Loucy (cell line): ENCODE measurements at regions not wholly inside any gene's neighbourhood (a gene's known extent, or its start where the extent isn't known, plus 50 kb on each side); places are given as distances from the start of the nearest gene placed in this dataset.

Source experiments
- H2AFZ ChIP-seq: fragments of 200-600 bp; sonication (generic); 2 replicates; pipeline ENCODE4 v1.6.0; 2016; ENCODE audit warnings: antibody characterized with exemption, mild to moderate bottlenecking, low read length, moderate library complexity
- H3F3A ChIP-seq: fragments of 200-600 bp; 2 replicates; pipeline ENCODE4 v1.6.0; 2016; ENCODE audit warnings: antibody characterized with exemption, low read depth, mild to moderate bottlenecking
- H3K27me3 ChIP-seq: fragments of 200-600 bp; sonication (generic); 2 replicates; pipeline ENCODE4 v1.6.1; 2014; ENCODE audit warnings: low read length, mild to moderate bottlenecking; ENCODE audit not compliant: insufficient read depth, poor library complexity, severe bottlenecking
- H3K36me3 ChIP-seq: fragments of 200-600 bp; sonication (generic); 2 replicates; pipeline ENCODE4 v1.6.1; 2016; ENCODE audit warnings: low read length; ENCODE audit not compliant: insufficient read depth
- H3K4me1 ChIP-seq: fragments of 200-600 bp; sonication (generic); 2 replicates; pipeline ENCODE4 v1.5.1; 2014; ENCODE audit warnings: low read length, mild to moderate bottlenecking; ENCODE audit not compliant: insufficient read depth, poor library complexity, severe bottlenecking
- H3K4me2 ChIP-seq: fragments of 200-600 bp; sonication (generic); 2 replicates; pipeline ENCODE4 v1.6.0; 2014; ENCODE audit warnings: antibody characterized with exemption, low read length, low read depth, mild to moderate bottlenecking; ENCODE audit not compliant: poor library complexity, severe bottlenecking
- H3K4me3 ChIP-seq: fragments of 200-600 bp; sonication (generic); 2 replicates; pipeline ENCODE4 v1.5.1; 2014; ENCODE audit warnings: low read length, mild to moderate bottlenecking, mixed read lengths; ENCODE audit not compliant: poor library complexity, severe bottlenecking
- H3K79me2 ChIP-seq: fragments of 200-600 bp; sonication (generic); 2 replicates; pipeline ENCODE4 v1.6.1; 2014; ENCODE audit warnings: low read length; ENCODE audit not compliant: insufficient read depth
- H3K9ac ChIP-seq: fragments of 200-600 bp; sonication (generic); 2 replicates; pipeline ENCODE4 v1.6.0; 2014; ENCODE audit warnings: mild to moderate bottlenecking, low read depth, low read length, moderate library complexity; ENCODE audit not compliant: poor library complexity, severe bottlenecking
- H3K9me2 ChIP-seq: fragments of 200-600 bp; sonication (generic); replicated peaks from 2 replicates; pipeline ENCODE4 v1.6.1; 2016; ENCODE audit warnings: low read depth, low read length, mixed read lengths
- H3K9me3 ChIP-seq: fragments of 200-600 bp; sonication (generic); 2 replicates; pipeline ENCODE4 v1.6.1; 2014; ENCODE audit warnings: mild to moderate bottlenecking, antibody characterized with exemption, low read length, low read depth; ENCODE audit not compliant: insufficient read depth
- H4K20me1 ChIP-seq: fragments of 200-600 bp; sonication (generic); 2 replicates; pipeline ENCODE4 v1.6.0; 2014; ENCODE audit warnings: antibody characterized with exemption, low read length, mild to moderate bottlenecking; ENCODE audit not compliant: insufficient read depth, poor library complexity, severe bottlenecking
- EZH2phosphoT487 ChIP-seq: fragments of 200-600 bp; IDR thresholded peaks from 2 replicates; pipeline ENCODE4 v1.6.1; 2018; ENCODE audit warnings: antibody characterized with exemption, mild to moderate bottlenecking, moderate library complexity, borderline replicate concordance
- TF ChIP-seq, protein P1 (sequence below): fragments of 200-600 bp; sonication (generic); conservative IDR thresholded peaks from 2 replicates; pipeline ENCODE4 v1.5.1; 2014; ENCODE audit warnings: mild to moderate bottlenecking, antibody characterized with exemption, low read length

DNA sequence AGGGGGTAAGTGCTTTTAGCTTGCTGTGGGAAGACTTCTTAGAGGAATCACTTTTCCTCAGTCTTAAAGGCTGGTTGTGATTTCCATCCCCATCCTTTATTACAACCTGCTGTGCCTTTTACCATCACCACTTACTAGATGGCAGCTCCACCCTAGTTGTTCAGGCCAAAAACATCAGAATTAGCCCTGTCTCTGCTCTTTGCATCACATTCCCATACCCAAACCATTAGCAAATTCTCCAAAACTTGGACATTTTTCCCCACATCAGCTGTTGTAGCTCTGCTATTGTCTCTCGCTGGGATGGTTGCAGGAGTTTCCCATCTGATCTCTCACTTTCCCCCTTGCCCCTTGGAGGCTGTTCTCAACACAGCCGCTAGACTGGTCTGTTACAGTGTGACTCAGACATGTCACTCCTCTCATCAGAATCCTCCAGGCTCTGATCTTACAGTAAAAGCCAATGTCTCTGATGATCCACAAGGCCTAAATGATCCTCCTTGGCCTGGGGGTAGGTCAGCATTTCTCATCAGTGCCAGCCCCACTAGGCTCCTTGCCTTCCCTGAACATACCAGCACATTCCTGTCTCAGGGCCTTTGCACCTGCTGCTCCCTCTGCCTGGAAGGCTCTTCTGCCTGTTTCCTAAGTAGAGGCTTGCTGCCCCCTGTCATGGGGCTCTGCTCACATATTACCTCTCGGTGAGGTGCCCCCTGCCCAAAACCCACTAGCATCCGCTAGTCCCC lies 102.5 kb downstream of the BEGAIN start:
- Histone ChIP-seq H3K9ac (no peak overlapping the region), H3K9me2 (no peaks in the 10 kb centered on the region), H3K4me2 (no peak overlapping the region), H2AFZ (no peak overlapping the region), H3K36me3 (no peaks in the 10 kb centered on the region), H3K4me1 (peaks cover 11% of the 10 kb centered on the region), H3K79me2 (no peaks in the 10 kb centered on the region), H4K20me1 (no peaks in the 10 kb centered on the region), H3K4me3 (no peak overlapping the region), H3K27me3 (no peaks in the 10 kb centered on the region), H3K9me3 (no peaks in the 10 kb centered on the region), H3F3A (no peaks in the 10 kb centered on the region)
- TF ChIP-seq, protein P1, sequence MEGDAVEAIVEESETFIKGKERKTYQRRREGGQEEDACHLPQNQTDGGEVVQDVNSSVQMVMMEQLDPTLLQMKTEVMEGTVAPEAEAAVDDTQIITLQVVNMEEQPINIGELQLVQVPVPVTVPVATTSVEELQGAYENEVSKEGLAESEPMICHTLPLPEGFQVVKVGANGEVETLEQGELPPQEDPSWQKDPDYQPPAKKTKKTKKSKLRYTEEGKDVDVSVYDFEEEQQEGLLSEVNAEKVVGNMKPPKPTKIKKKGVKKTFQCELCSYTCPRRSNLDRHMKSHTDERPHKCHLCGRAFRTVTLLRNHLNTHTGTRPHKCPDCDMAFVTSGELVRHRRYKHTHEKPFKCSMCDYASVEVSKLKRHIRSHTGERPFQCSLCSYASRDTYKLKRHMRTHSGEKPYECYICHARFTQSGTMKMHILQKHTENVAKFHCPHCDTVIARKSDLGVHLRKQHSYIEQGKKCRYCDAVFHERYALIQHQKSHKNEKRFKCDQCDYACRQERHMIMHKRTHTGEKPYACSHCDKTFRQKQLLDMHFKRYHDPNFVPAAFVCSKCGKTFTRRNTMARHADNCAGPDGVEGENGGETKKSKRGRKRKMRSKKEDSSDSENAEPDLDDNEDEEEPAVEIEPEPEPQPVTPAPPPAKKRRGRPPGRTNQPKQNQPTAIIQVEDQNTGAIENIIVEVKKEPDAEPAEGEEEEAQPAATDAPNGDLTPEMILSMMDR, result no peak
- TF ChIP-seq EZH2phosphoT487, result no peak

DNA sequence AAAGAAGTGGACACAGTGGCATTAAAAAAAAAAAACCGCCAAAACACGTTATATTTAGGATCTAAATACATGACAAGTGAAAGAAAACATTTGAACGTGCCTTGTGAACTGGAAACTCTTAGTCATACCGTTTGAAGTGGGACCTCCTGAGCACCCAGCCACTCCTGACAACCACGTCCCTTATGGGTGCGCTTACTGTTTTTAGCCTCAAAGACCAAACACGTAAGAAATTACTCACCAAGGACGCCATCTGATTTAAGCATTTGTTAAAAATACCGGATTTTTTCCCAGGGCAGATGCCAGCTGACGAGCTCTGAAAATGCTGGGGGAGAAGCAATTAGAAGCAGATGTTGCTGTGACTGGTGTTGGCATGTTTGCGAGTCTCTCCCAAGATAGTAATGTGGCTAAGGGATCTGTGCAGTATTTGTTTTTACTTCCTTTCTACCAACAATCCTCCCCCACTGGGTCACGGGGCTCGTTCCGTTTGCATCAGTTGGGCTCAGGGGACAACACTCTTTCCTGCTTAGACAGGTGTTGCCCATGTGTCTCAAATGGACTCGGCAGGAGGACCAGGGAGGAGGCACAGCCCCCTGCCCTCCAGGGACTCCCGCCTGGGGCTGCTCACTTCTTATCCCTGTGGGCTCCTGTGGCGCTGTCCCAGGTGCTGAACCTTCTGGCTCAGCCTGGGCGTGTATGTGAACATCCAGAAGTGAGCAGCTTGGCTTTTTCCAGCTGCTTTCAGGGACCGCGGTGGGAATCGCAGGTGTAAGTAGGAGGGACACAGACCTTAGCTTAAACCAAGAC lies 101.0 kb downstream of the BEGAIN start:
- Histone ChIP-seq H2AFZ (no peak overlapping the region), H3K9ac (no peak overlapping the region), H3K79me2 (no peaks in the 10 kb centered on the region), H3K4me1 (peaks cover 11% of the 10 kb centered on the region), H3K36me3 (no peaks in the 10 kb centered on the region), H3F3A (no peaks in the 10 kb centered on the region), H3K27me3 (no peaks in the 10 kb centered on the region), H3K4me3 (no peak overlapping the region), H4K20me1 (no peaks in the 10 kb centered on the region), H3K4me2 (no peak overlapping the region), H3K9me2 (no peaks in the 10 kb centered on the region), H3K9me3 (no peaks in the 10 kb centered on the region)
- no peak for TF ChIP-seq EZH2phosphoT487
- TF ChIP-seq, protein P1, result no peak
